ENCODE measurements at regions not wholly inside any gene's neighbourhood (a gene's known extent, or its start where the extent isn't known, plus 50 kb on each side); places are given as distances from the start of the nearest gene placed in this dataset.

GRCh38 chr9:26773056-26773455, 119.5 kb downstream of the CAAP1 start:
- no peak for TF ChIP-seq FOXP2 (optimal IDR thresholded peaks at IDR 0.05; ENCODE audit: borderline replicate concordance, extremely low read depth, extremely low read length, insufficient read depth)
- no peak for TF ChIP-seq REST (IDR thresholded peaks at IDR 0.05; ENCODE audit: insufficient read depth in 1 of 2, low read depth in 2 of 2, low read length in 2 of 2)
- TF ChIP-seq POLR2AphosphoS5 (IDR thresholded peaks at IDR 0.05; ENCODE audit: low read depth, low read length): no peak
- TF ChIP-seq TAF1 (IDR thresholded peaks at IDR 0.05; ENCODE audit: borderline replicate concordance, insufficient read depth, low read length): no peak

Measured in PFSK-1 (cell line).